ENCODE measurements at regions not wholly inside any gene's neighbourhood (a gene's known extent, or its start where the extent isn't known, plus 50 kb on each side); places are given as distances from the start of the nearest gene placed in this dataset.

DNA sequence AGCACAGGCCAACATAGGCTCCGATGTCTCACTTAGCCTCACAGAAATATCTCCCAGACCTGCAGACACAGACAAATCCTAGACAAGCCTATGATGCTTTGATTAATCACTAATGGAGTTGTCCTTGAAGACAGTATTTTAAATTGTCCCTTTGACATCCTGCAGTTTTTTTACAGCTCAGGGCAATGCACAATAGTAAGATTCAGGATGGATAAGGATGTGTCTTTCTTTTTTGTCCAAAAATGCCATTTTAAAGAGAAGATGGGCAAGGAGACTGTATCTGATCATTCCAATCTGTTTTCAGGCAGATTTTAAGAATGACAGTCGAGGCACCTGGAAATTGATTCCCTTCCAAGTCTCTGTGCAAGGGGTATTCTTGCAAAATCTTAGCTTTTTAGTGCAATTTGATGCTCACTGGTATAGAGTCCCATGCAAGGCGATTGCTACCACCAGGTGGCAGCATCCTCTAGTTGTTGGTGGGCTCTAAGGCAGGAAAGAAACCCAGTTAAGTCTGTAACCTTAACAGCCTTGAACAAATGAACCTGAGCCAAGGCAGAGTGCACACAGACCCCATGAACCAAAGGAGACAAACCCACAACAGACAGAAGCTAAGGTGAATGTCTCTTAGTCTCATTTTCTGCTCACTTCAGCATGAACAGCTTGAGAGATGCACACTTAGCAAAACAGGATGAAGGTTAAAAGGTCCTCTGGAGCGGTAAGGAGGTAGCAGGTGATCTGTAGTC lies 51.2 kb upstream of the MINAR1 start (continued):
- TF ChIP-seq ZNF761 (CRISPR knock-in tag; conservative IDR thresholded peaks at IDR 0.05) = 0 out of 2 replicates have a peak, but pooled peaks have one; percentile 15

DNA sequence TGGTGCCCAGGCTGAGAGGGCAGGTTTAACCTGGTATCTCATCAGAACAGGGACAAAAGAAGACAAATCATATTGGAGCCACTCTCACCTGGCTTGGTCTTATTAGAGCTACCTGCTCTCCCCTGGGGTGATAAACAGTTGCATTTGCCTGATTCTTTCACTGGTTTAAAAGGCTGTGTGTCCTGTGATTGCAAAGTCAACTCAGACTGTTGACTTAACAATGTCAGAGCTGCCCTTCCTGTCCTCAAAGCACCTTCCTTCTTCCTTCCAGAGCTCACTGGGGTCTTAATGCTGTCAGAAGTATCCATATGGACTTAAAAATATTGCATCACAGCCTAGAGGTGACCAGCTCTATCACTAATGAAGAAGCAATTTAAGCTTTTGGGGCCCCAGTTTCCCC lies 50.5 kb upstream of the MINAR1 start:
- ChIA-PET CTCF (ENCODE audit: low intra/inter-chr PET ratio, low total read pairs) (interaction anchor here (0.8 to 3.5 kb wide), 6 partner anchors 16 to 792 kb away, joined by 3 to 62 read pairs (median 6); no protein-coding TSS in a partner anchor), POLR2A (interaction anchor here (1.0 kb wide), 2 partner anchors 214 to 473 kb away, joined by 3 read pairs; no protein-coding TSS in a partner anchor)
- no peak overlapping the region for H3K9ac ChIP-seq (ENCODE audit: insufficient read depth, low read depth, low read length)
- no peak overlapping the region for H2AFZ ChIP-seq (ENCODE audit: low read length)
- peaks cover 3% of the 10 kb centered on the region; the same call in 1 of the 2 replicates for H4K20me1 ChIP-seq (ENCODE audit: insufficient read depth, low read length)
- no peaks in the 10 kb centered on the region for H3K36me3 ChIP-seq (replicated peaks in 1 of 2; ENCODE audit: control insufficient read depth in 1 of 2, insufficient read depth in 2 of 2, low read length in 2 of 2)
- H3K27me3 ChIP-seq (ENCODE audit: control insufficient read depth in 1 of 2, insufficient read depth in 2 of 2, low read length in 2 of 2) = no peaks in the 10 kb centered on the region; a peak in 1 of 5 replicates
- no peak overlapping the region for H3K27ac ChIP-seq (ENCODE audit: extremely low read length, insufficient read depth, low read length)
- no peak overlapping the region for H3K4me3 ChIP-seq (replicated peaks in 1 of 3; ENCODE audit: insufficient read depth in 1 of 3, low read depth in 2 of 3, low read length in 3 of 3)
- ATAC-seq = peak; percentile 61
- peak overlapping the region; percentile 18; the same call in 1 of the 2 replicates for H3K4me2 ChIP-seq (ENCODE audit: low read depth, low read length)
- in situ Hi-C loops (cut with HindIII; ENCODE audit: extremely low pct_ligation_motif_present, low pct_unique_long_range_greater_than_20kb) (loop anchor here (5.0 kb wide), 1 partner anchor 216 kb away; no protein-coding TSS in a partner anchor), intact Hi-C loops (cut with micrococcal nuclease; ENCODE audit: unreplicated experiment) (loop anchor here (1.0 to 2.0 kb wide), 3 partner anchors 215 to 612 kb away; no protein-coding TSS in a partner anchor)
- peak; percentile 4 for DNase-seq (ENCODE audit: low spot score)
- no peak for FAIRE-seq
- H3K79me2 ChIP-seq (ENCODE audit: insufficient read depth, low read length) = no peaks in the 10 kb centered on the region
- no TSS peak for BruUV-seq (replicated peaks)
- peaks cover 14% of the 10 kb centered on the region for H3K4me1 ChIP-seq (ENCODE audit: insufficient read depth, low read length)
- no peaks in the 10 kb centered on the region for H3K9me3 ChIP-seq (ENCODE audit: low read length)
- no peak for TF ChIP-seq U2AF2 (IDR thresholded peaks at IDR 0.05; ENCODE audit: low read depth, low read length)
- TF ChIP-seq ZNF670 (CRISPR knock-in tag; IDR thresholded peaks at IDR 0.05; ENCODE audit: borderline replicate concordance) = no peak
- TF ChIP-seq, protein P1, sequence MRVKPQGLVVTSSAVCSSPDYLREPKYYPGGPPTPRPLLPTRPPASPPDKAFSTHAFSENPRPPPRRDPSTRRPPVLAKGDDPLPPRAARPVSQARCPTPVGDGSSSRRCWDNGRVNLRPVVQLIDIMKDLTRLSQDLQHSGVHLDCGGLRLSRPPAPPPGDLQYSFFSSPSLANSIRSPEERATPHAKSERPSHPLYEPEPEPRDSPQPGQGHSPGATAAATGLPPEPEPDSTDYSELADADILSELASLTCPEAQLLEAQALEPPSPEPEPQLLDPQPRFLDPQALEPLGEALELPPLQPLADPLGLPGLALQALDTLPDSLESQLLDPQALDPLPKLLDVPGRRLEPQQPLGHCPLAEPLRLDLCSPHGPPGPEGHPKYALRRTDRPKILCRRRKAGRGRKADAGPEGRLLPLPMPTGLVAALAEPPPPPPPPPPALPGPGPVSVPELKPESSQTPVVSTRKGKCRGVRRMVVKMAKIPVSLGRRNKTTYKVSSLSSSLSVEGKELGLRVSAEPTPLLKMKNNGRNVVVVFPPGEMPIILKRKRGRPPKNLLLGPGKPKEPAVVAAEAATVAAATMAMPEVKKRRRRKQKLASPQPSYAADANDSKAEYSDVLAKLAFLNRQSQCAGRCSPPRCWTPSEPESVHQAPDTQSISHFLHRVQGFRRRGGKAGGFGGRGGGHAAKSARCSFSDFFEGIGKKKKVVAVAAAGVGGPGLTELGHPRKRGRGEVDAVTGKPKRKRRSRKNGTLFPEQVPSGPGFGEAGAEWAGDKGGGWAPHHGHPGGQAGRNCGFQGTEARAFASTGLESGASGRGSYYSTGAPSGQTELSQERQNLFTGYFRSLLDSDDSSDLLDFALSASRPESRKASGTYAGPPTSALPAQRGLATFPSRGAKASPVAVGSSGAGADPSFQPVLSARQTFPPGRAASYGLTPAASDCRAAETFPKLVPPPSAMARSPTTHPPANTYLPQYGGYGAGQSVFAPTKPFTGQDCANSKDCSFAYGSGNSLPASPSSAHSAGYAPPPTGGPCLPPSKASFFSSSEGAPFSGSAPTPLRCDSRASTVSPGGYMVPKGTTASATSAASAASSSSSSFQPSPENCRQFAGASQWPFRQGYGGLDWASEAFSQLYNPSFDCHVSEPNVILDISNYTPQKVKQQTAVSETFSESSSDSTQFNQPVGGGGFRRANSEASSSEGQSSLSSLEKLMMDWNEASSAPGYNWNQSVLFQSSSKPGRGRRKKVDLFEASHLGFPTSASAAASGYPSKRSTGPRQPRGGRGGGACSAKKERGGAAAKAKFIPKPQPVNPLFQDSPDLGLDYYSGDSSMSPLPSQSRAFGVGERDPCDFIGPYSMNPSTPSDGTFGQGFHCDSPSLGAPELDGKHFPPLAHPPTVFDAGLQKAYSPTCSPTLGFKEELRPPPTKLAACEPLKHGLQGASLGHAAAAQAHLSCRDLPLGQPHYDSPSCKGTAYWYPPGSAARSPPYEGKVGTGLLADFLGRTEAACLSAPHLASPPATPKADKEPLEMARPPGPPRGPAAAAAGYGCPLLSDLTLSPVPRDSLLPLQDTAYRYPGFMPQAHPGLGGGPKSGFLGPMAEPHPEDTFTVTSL (CRISPR knock-in tag; IDR thresholded peaks at IDR 0.05; ENCODE audit: borderline replicate concordance) = peak; percentile 56; the same call in 1 of the 2 replicates
- TF ChIP-seq, protein P2, sequence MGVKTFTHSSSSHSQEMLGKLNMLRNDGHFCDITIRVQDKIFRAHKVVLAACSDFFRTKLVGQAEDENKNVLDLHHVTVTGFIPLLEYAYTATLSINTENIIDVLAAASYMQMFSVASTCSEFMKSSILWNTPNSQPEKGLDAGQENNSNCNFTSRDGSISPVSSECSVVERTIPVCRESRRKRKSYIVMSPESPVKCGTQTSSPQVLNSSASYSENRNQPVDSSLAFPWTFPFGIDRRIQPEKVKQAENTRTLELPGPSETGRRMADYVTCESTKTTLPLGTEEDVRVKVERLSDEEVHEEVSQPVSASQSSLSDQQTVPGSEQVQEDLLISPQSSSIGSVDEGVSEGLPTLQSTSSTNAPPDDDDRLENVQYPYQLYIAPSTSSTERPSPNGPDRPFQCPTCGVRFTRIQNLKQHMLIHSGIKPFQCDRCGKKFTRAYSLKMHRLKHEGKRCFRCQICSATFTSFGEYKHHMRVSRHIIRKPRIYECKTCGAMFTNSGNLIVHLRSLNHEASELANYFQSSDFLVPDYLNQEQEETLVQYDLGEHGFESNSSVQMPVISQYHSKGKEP (CRISPR knock-in tag; IDR thresholded peaks at IDR 0.05) = no peak
- no peak for TF ChIP-seq POGZ (CRISPR knock-in tag; IDR thresholded peaks at IDR 0.05)
- TF ChIP-seq ZNF614 (CRISPR knock-in tag; IDR thresholded peaks at IDR 0.05; ENCODE audit: borderline replicate concordance) = no peak
- TF ChIP-seq, protein P3, sequence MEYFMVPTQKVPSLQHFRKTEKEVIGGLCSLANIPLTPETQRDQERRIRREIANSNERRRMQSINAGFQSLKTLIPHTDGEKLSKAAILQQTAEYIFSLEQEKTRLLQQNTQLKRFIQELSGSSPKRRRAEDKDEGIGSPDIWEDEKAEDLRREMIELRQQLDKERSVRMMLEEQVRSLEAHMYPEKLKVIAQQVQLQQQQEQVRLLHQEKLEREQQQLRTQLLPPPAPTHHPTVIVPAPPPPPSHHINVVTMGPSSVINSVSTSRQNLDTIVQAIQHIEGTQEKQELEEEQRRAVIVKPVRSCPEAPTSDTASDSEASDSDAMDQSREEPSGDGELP (IDR thresholded peaks at IDR 0.05; ENCODE audit: borderline replicate concordance, low read depth) = no peak
- TF ChIP-seq ZIK1 (CRISPR knock-in tag; IDR thresholded peaks at IDR 0.05; ENCODE audit: borderline replicate concordance, low read depth) = no peak
- no peak for TF ChIP-seq HDAC6 (IDR thresholded peaks at IDR 0.05; ENCODE audit: low read depth, low read length)
- TF ChIP-seq, protein P4, sequence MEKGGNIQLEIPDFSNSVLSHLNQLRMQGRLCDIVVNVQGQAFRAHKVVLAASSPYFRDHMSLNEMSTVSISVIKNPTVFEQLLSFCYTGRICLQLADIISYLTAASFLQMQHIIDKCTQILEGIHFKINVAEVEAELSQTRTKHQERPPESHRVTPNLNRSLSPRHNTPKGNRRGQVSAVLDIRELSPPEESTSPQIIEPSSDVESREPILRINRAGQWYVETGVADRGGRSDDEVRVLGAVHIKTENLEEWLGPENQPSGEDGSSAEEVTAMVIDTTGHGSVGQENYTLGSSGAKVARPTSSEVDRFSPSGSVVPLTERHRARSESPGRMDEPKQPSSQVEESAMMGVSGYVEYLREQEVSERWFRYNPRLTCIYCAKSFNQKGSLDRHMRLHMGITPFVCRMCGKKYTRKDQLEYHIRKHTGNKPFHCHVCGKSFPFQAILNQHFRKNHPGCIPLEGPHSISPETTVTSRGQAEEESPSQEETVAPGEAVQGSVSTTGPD (CRISPR knock-in tag; IDR thresholded peaks at IDR 0.05) = no peak
- no peak for TF ChIP-seq ZSCAN30 (CRISPR knock-in tag; IDR thresholded peaks at IDR 0.05)
